HUES64 (cell line): ENCODE measurements at regions not wholly inside any gene's neighbourhood (a gene's known extent, or its start where the extent isn't known, plus 50 kb on each side); places are given as distances from the start of the nearest gene placed in this dataset.

Experiments used
- H3K27ac ChIP-seq: 2 replicates; pipeline ENCODE4 v1.7.0; 2013; ENCODE audit warnings: low read depth, low read length, inconsistent platforms
- H3K27me3 ChIP-seq: 2 replicates; pipeline ENCODE4 v1.6.1; 2013; ENCODE audit warnings: mild to moderate bottlenecking, low read length; ENCODE audit not compliant: insufficient read depth
- H3K36me3 ChIP-seq: 2 replicates; pipeline ENCODE4 v1.6.1; 2013; ENCODE audit warnings: mild to moderate bottlenecking, low read length; ENCODE audit not compliant: insufficient read depth
- H3K4me1 ChIP-seq: 2 replicates; pipeline ENCODE4 v1.6.1; 2013; ENCODE audit warnings: mild to moderate bottlenecking, low read length, moderate library complexity; ENCODE audit not compliant: insufficient read depth
- H3K4me3 ChIP-seq: 2 replicates; pipeline ENCODE4 v1.5.1; 2013; ENCODE audit warnings: mild to moderate bottlenecking, low read length, moderate library complexity
- H3K9ac ChIP-seq: 2 replicates; pipeline ENCODE4 v1.6.1; 2013; ENCODE audit warnings: mild to moderate bottlenecking, low read depth, low read length
- H3K9me3 ChIP-seq: 2 replicates; pipeline ENCODE4 v1.6.1; 2013; ENCODE audit warnings: low read depth, low read length; ENCODE audit not compliant: insufficient read depth
- WGBS: fragments of 150-250, 120-280 bp; methylation state at CpG from one replicate; pipeline ENCODE4 v1.1.7; 2013; ENCODE audit warnings: missing lambda C conversion rate; 5-methylcytosine and 5-hydroxymethylcytosine counted together

DNA sequence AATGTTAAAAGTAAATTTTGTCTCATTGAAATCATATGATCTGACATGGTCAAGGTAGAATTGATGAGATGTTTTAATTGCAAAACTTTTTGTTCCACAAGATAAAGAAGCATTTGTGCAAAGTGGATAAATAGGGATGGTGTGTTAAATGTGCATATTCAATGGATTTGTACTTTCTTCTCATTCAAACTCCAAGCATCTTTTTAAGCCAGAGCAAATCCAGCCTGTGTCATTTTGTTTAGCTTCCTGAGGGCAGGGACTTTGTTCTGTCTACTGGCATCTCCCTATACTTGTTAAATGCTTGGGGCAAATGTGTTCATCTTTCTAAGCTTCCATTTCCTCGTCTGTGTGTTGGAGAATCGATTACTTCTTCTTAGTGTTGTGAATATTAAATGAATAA is 200.3 kb downstream of the SLIT2 start:
- no peak overlapping the region for H3K4me3 ChIP-seq
- no peaks in the 10 kb centered on the region for H3K27me3 ChIP-seq
- WGBS = 92% methylated on average over 2 of the region's 2 CpGs
- H3K9ac ChIP-seq = no peak overlapping the region
- no peaks in the 10 kb centered on the region for H3K4me1 ChIP-seq
- H3K36me3 ChIP-seq = no peaks in the 10 kb centered on the region
- no peak overlapping the region for H3K27ac ChIP-seq
- no peaks in the 10 kb centered on the region for H3K9me3 ChIP-seq

DNA sequence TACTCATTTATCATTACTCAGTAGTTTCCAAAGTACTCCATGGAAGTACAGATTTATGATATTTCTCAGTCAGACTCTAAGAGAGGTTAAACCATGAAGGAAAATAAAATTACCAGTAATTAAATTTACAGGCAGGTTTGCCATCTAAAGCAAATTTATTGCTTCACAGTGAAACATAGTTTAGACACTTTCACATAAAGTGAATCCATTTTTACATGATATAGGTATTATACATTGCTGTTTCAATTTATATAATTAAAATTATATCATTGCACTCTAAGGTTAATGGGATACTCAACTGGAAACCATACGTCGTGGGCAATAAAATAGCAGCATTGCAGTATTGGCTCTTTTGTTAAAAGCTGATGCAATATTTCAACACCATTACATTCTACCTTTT is 202.8 kb downstream of the SLIT2 start:
- H3K9me3 ChIP-seq = no peaks in the 10 kb centered on the region
- no peak overlapping the region for H3K9ac ChIP-seq
- H3K27me3 ChIP-seq = no peaks in the 10 kb centered on the region
- no peaks in the 10 kb centered on the region for H3K4me1 ChIP-seq
- WGBS = 95% methylated on average over 2 of the region's 2 CpGs
- H3K36me3 ChIP-seq = no peaks in the 10 kb centered on the region
- H3K27ac ChIP-seq = no peak overlapping the region
- no peak overlapping the region for H3K4me3 ChIP-seq

DNA sequence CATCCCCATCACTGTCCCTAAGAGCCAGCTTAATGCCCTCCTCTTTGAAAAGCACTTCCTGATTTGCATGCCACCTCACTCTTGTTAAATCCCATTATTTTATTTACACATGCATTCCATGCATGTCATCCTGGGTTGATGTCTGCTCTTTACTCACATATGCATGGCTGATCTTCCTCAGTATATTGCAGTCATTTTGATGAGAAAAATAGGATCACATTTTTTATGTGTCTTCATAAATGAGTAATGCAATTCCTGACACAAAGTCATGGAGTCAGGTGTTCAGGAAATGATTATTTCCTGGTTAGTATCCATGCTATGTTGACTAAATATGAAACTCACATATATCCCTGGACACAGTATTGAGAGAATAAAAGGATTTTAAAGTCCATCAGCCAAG is 204.7 kb downstream of the SLIT2 start:
- Histone ChIP-seq H3K4me3 (no peak overlapping the region), H3K27me3 (no peaks in the 10 kb centered on the region), H3K9ac (no peak overlapping the region), H3K9me3 (no peaks in the 10 kb centered on the region), H3K4me1 (no peaks in the 10 kb centered on the region), H3K36me3 (no peaks in the 10 kb centered on the region), H3K27ac (no peak overlapping the region)

DNA sequence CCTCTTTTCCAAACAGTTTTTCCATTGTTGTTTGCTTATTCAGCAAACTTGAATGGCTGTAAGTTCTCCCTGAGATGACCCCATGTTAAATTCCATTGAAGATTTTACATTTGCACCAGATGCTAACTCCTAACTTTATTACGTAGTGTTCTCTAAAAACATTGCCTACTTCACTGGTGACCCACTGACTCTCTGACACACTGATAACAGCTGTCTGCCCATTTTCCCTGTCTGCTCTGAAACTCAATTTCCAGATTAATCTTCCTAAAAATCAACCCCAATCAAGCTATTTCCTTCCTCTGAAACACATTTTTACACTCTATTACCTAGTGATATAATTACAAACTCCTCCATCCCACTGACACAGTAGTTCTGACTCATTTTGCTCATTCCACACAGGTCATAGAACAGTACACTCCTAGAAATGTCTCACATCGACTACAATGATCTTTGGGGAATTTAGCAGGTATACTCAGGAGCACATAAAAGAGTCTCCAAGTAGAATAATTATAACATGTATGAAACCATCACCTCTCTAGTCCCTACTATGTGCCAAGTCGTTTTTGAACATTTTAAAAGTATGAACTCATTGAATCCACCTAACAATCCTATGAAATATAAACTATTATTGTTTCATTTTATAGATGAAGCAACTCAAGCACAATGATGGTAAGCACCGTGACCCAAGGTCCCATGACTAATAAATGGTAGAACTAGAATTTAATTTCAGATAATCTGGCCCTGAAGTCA is 210.9 kb downstream of the SLIT2 start:
- H3K4me1 ChIP-seq = no peaks in the 10 kb centered on the region
- no peaks in the 10 kb centered on the region for H3K36me3 ChIP-seq
- H3K4me3 ChIP-seq = no peak overlapping the region
- 93% methylated on average over 4 of the region's 4 CpGs for WGBS
- H3K27me3 ChIP-seq = no peaks in the 10 kb centered on the region
- no peak overlapping the region for H3K9ac ChIP-seq
- H3K9me3 ChIP-seq = no peaks in the 10 kb centered on the region
- H3K27ac ChIP-seq = no peak overlapping the region

DNA sequence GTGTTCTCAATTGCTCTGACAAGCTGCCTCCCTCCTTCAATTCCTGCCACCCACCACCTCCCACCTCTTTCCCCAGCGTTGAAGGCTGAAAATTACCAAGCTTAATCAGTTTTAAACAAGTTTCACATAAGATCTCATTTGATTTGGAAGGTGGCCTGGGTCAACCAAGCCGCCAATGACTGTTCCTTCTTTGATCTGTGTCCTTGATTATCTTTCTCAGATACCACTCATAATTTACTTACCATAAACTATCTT is 211.4 kb downstream of the SLIT2 start:
- H3K27ac ChIP-seq = no peak overlapping the region
- H3K9ac ChIP-seq = no peak overlapping the region
- no peaks in the 10 kb centered on the region for H3K4me1 ChIP-seq
- no peaks in the 10 kb centered on the region for H3K9me3 ChIP-seq
- H3K36me3 ChIP-seq = no peaks in the 10 kb centered on the region
- H3K4me3 ChIP-seq = no peak overlapping the region
- H3K27me3 ChIP-seq = no peaks in the 10 kb centered on the region
- 90% methylated on average over 2 of the region's 2 CpGs for WGBS

DNA sequence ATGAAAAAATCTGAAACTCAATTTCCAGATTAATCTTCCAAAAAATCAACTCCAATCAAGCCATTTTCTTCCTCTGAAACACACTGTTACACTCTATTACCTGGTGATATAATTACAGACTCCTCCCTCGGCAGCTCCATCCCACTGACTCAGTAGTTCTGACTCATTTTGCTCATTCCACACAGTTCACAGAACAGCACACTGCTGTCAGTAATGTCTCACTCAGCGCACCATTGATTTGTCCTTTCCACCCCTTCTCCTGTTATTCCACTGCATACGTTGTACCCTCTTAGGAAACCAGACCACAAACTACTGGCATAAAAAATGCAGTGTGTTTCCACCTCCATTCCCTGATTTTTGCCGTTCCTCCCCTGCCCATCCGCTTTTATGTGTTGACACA is 212.7 kb downstream of the SLIT2 start:
- Histone ChIP-seq H3K9ac (no peak overlapping the region), H3K27ac (no peak overlapping the region), H3K9me3 (no peaks in the 10 kb centered on the region), H3K4me1 (no peaks in the 10 kb centered on the region), H3K27me3 (no peaks in the 10 kb centered on the region), H3K36me3 (no peaks in the 10 kb centered on the region), H3K4me3 (no peak overlapping the region)
- WGBS = 94% methylated on average over 5 of the region's 5 CpGs

DNA sequence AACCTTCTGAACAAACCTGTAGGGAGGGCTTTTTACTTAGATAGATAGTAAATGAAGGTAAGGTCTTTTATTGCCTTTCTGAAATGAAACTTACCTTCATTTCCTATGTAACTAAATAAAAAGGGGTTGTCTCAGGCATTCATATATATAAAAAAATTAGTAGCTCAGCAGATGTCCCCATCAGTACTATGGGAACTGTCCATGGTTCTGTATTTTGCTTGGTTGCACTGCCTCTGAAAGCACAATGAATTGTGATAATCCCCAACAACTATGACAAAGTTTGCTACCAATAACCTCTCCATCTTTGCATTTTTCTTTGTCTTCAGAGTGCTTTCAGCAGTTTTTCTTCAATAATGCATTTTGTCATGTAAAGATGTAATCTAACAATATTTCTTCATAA is 222.4 kb downstream of the SLIT2 start:
- Histone ChIP-seq H3K4me3 (no peak overlapping the region), H3K27ac (no peak overlapping the region), H3K9me3 (no peaks in the 10 kb centered on the region), H3K9ac (no peak overlapping the region), H3K27me3 (no peaks in the 10 kb centered on the region), H3K4me1 (no peaks in the 10 kb centered on the region), H3K36me3 (no peaks in the 10 kb centered on the region)

DNA sequence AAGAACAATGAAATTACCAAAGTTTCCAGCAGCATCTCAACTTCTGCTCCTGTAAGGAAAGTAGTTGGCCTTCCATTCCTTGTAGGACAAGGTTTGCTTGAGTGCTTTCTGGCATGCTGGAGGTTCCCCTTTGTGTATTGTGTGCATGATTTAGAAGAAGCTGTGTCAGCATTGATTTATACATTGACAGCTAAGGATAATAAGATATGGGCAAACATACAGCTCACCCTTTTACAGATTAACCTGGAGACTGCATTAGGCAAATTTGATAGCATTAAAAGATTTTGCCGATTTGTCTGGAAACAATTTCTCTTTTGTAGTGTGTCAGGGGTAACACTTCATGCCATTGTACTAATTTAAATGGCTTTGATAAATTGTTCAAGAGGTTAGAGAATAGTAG is 221.8 kb upstream of the PACRGL start:
- no peaks in the 10 kb centered on the region for H3K27me3 ChIP-seq
- H3K9ac ChIP-seq = no peak overlapping the region
- 100% methylated on average over 1 of the region's 1 CpG for WGBS
- no peaks in the 10 kb centered on the region for H3K4me1 ChIP-seq
- no peak overlapping the region for H3K27ac ChIP-seq
- no peak overlapping the region for H3K4me3 ChIP-seq
- no peaks in the 10 kb centered on the region for H3K9me3 ChIP-seq
- H3K36me3 ChIP-seq = no peaks in the 10 kb centered on the region

DNA sequence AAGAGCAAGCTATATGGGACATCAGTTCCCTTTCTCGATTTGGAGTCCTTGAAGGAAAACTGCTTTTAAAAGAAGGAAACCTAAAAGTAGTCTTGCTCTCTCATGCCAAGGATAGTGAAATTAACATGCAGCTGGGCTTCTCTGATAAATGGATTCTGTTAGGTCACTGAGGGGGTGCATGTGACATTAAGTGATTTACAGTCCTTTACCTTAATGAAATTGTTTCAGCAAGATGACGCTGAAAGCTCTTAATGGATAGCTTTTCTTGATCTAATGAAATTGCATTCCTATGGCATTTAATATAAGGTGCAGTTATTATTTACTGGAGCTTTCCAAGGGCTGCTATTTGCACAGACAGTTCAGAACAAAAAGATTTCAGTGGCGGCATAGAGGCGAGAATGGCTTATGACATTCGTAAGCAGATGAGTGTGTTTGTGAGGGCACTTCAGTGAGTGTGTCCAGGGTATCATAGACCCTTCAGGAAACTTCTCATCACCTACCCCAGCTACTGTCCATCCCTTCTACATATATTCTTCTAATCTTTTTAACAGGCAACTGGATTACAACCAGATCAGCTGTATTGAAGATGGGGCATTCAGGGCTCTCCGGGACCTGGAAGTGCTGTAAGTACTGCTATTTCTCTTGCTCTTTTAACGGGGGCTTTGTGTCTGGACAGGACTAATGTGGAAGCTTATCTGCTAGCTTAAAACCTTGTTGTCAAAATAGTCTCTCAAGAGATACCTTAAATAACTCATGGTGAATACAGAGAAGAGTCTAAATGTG is 219.9 kb upstream of the PACRGL start:
- Histone ChIP-seq H3K4me1 (no peaks in the 10 kb centered on the region), H3K27me3 (no peaks in the 10 kb centered on the region), H3K9ac (no peak overlapping the region), H3K36me3 (no peaks in the 10 kb centered on the region), H3K4me3 (no peak overlapping the region), H3K27ac (no peak overlapping the region), H3K9me3 (no peaks in the 10 kb centered on the region)
- WGBS = 95% methylated on average over 7 of the region's 7 CpGs

DNA sequence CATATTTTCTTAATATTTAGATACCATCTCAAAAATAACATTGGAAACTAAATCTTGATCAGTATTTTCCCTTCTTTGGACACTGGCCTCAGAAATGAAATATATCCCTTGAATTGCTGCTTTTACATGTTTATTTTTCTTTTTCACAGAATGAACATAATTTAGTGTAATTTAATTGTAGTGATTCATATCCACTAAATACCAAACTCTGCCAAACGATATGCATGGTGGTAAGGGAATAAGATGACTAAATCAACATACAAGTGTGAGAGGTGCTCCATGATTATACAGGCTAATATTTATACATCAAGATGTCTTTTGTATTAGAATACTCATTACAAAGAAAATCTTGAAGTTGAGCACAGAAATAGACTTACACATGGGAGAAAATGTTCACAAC is 216.8 kb upstream of the PACRGL start:
- Histone ChIP-seq H3K4me1 (no peaks in the 10 kb centered on the region), H3K9me3 (no peaks in the 10 kb centered on the region), H3K4me3 (no peak overlapping the region), H3K27me3 (no peaks in the 10 kb centered on the region), H3K9ac (no peak overlapping the region), H3K36me3 (no peaks in the 10 kb centered on the region), H3K27ac (no peak overlapping the region)
- WGBS = no CpG with 5 or more reads among the region's 1 CpG

DNA sequence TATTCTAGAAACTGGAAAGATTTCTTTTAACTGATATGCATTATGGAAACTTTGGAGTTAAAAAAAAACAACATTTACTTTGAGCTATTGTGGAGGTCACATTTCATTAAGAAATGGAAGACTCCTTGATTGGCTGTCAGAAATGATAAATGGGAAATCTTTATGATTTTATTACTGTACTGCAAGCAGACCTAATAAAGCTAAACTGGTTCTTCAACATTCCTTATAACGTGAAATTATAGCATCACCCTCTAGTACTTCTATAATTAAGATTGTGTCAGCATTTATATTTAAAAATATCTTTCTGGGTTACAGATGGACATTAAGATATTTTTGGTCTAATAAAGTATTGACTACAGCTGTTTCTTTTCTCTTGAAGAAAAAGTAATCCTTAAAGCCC is 213.8 kb upstream of the PACRGL start:
- H3K9me3 ChIP-seq = no peaks in the 10 kb centered on the region
- no peaks in the 10 kb centered on the region for H3K27me3 ChIP-seq
- no peak overlapping the region for H3K9ac ChIP-seq
- no peaks in the 10 kb centered on the region for H3K4me1 ChIP-seq
- WGBS = no CpG with 5 or more reads among the region's 1 CpG
- no peak overlapping the region for H3K27ac ChIP-seq
- no peaks in the 10 kb centered on the region for H3K36me3 ChIP-seq
- H3K4me3 ChIP-seq = no peak overlapping the region

DNA sequence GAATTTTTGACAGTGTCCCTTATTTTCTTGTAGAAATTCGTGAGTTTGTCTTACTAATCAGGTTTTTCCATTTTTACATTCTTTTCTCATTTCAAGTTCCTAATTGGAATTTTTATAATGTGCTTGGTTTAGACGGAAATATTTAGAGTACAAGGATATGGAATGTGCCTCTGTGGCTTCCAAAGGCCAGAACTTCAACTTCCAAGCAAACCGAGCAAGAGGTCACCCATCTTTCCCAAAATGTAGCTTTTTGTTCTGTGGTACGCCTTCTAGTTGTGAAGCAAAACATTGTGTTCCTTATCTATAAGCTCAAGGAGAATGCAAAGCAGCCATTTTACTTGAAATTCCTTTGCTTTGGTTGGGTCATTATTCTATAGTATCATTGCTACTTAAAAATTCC is 212.8 kb upstream of the PACRGL start:
- no peak overlapping the region for H3K4me3 ChIP-seq
- no peak overlapping the region for H3K27ac ChIP-seq
- H3K9me3 ChIP-seq = no peaks in the 10 kb centered on the region
- no peaks in the 10 kb centered on the region for H3K36me3 ChIP-seq
- H3K9ac ChIP-seq = no peak overlapping the region
- no peaks in the 10 kb centered on the region for H3K27me3 ChIP-seq
- H3K4me1 ChIP-seq = no peaks in the 10 kb centered on the region
- 96% methylated on average over 4 of the region's 4 CpGs for WGBS
